Testis (tissue), 2 donors: ENCODE measurements at regions not wholly inside any gene's neighbourhood (a gene's known extent, or its start where the extent isn't known, plus 50 kb on each side); places are given as distances from the start of the nearest gene placed in this dataset.

Source experiments
- DNase-seq: peaks from one replicate; pipeline ENCODE4 v3.0.0-alpha.2; 2019
- H3K27ac ChIP-seq, 2 donors: fragments of 200-600 bp; sonication (generic); one replicate each; pipeline ENCODE4 v1.5.1; 2019
- H3K27me3 ChIP-seq: fragments of 200-600 bp; sonication (generic); one replicate; pipeline ENCODE4 v1.5.1; 2019
- H3K36me3 ChIP-seq: fragments of 200-600 bp; sonication (generic); one replicate; pipeline ENCODE4 v1.5.1; 2017; ENCODE audit warnings: low read depth; ENCODE audit errors: missing control alignments
- H3K4me1 ChIP-seq: fragments of 200-600 bp; sonication (generic); one replicate; pipeline ENCODE4 v1.5.1; 2019
- H3K4me3 ChIP-seq, 2 donors: fragments of 200-600 bp; sonication (generic); one replicate each; pipeline ENCODE4 v1.5.1; 2017 to 2019
- H3K9me3 ChIP-seq: fragments of 200-600 bp; sonication (generic); one replicate; pipeline ENCODE4 v1.5.1; 2017
- CTCF ChIP-seq, 3 experiments: fragments of 450-650 bp in 2 of 3; fragments of 200-600 bp in 1 of 3; sonication (generic) in 1 of 3; IDR thresholded peaks; one replicate each; pipeline ENCODE4 v1.5.1; 2016 to 2019; ENCODE audit warnings: antibody characterized with exemption in 3 of 3, mild to moderate bottlenecking in 2 of 3, moderate library complexity in 1 of 3
- POLR2A ChIP-seq: fragments of 450-650 bp; IDR thresholded peaks from one replicate; pipeline ENCODE4 v1.6.1; 2017; ENCODE audit warnings: antibody characterized with exemption, mild to moderate bottlenecking, moderate library complexity
- WGBS, 2 donors: methylation state at CpG; one replicate each; pipeline ENCODE4 v1.1.5; 2018; 5-methylcytosine and 5-hydroxymethylcytosine counted together
- intact Hi-C: fragments of 100-400 bp; cut with DNase I; formaldehyde crosslinking; loops from one replicate; pipeline ENCODE4 v1.15.1; 2023; ENCODE audit warnings: low total_unique reads

- Histone ChIP-seq H3K27me3 (no peaks in the 10 kb centered on the region), H3K36me3 (no peaks in the 10 kb centered on the region), H3K4me1 (peaks cover under 1% of the 10 kb centered on the region), H3K4me3 (no peak overlapping the region), H3K27ac (no peak overlapping the region), H3K9me3 (no peaks in the 10 kb centered on the region)
- TF ChIP-seq POLR2A: no peak
- TF ChIP-seq CTCF (IDR thresholded peaks at IDR 0.05): no peak
- 74 to 79% methylated on average over 7 of the region's 7 CpGs for WGBS, 2 donors
- intact Hi-C loops: no loop called here
- no peak for DNase-seq
Measured at GRCh38 chr5:73228052-73228451, 55.1 kb downstream of the TMEM174 start.
